HG03521 (cell line): ENCODE measurements at regions not wholly inside any gene's neighbourhood (a gene's known extent, or its start where the extent isn't known, plus 50 kb on each side); places are given as distances from the start of the nearest gene placed in this dataset.

Experiments used
- ATAC-seq: cut with Tn5 transposase; IDR thresholded peaks from one replicate; pipeline ENCODE4 v1.9.1; 2021; ENCODE audit warnings: mild to moderate bottlenecking, moderate library complexity; ENCODE audit not compliant: unreplicated experiment

- peak; percentile 52 for ATAC-seq
These were observed 737.5 kb upstream of the NDST4 start for GRCh38 chr4:115850799-115851509.

GRCh38 chr4:115844180-115844579, 730.8 kb upstream of the NDST4 start:
- no peak for ATAC-seq

DNA sequence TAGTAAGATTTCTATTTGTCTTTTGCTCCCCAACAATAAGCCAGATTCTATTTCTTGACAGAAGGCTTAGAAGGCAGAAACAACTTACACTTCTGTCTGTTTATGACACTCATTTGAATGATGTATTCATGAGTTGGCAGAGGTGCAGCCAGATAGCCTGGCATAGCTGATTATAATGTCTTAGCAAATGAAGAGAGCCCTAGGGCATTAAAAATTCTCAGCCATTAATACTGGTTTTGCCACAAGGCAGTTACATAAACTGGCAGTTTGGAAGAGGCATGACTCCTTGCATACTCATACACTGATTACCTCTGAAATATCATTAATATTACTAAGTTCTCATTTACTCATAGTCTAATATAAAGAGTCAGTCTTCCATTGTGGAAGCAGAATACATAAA, 728.5 kb upstream of the NDST4 start:
- no peak for ATAC-seq

DNA sequence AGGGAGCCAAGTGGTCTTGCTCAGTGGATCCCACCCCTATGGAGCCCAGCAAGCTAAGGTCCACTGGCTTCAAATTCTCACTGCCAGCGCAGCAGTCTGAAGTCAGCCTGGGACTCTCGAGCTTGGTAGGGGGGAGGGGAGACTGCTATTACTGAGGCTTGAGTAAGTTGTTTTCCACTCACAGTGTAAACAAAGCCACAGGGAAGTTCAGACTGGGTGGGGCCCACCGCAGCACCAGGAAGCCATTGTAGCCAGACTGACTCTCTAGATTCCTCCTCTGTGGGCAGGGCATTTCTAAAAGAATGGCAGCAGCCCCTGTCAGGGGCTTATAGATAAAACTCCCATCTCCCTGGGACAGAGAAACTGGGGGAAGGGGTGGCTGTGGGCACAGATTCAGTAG, 721.0 kb upstream of the NDST4 start:
- no peak for ATAC-seq

DNA sequence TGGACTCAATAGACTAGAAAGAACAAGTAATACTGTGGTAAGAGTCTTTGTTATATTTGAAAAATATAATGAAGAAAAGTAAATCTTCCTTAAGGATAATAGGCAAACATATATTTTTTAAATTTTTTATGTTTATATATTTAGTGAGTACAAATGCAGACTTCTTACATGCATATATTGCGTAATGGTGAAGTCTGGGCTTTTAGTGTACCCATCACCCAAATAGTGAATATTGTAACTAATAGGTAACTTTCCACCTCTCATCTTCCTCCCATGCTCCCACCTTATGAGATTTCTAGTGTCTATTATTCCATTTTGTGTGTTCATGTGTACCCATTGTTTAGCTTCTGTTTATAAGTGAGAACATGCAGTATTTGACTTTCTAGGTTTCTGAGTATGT, 711.2 kb upstream of the NDST4 start:
- ATAC-seq: no peak

GRCh38 chr4:115803825-115804224, 690.4 kb upstream of the NDST4 start:
- ATAC-seq: no peak

- ATAC-seq: no peak
These were observed 677.4 kb upstream of the NDST4 start for GRCh38 chr4:115790812-115791211.

DNA sequence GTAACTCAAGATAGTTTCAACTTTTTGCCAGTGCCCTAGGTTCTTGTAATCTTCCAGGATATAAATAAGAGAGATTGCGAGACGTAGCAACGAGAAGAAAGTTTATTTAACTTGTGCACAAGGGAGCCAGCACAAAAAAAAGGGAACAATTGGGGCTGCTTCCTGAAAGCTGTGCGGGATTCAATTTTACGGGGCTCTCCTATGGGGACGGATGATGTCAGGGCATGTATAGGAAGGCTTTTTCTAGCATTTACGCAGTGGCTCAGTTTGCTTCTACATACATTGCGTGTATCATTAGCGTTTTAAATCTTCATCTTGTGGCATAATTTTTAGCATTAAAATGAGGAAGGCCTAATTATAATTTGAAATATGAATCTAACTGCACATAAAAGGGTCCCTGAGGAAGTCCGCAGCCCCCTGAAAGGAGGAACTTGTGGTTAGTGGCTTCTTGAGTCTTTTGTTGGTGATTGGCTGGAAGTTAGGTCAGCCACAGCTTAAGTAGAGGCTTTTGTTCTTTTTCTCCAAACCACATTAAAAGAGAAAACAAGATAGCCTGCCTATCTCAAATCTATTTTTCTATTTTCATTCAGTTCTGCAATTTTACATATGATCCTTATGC, 668.2 kb upstream of the NDST4 start:
- no peak for ATAC-seq

GRCh38 chr4:115780835-115781234, 667.4 kb upstream of the NDST4 start:
- ATAC-seq: peak; percentile 74

DNA sequence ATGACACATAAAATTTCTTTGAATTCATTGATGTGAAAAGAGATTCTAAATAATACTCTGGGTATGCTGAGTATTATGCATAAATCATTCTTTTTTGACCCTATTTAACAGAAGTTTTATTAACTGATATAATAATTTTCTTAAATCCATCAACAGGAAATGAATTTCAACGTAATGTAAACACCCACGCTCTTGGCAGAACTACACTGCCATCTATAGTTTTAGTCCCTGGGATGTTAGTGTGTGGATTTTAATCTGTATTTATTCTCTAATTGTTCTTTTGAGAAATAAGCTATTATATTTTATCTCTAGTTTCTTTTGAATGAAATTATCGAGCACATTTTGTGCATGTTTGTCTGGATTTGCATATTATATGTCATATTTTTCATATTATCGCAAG, 666.8 kb upstream of the NDST4 start:
- no peak for ATAC-seq

- no peak for ATAC-seq
These were observed 656.7 kb upstream of the NDST4 start for GRCh38 chr4:115770046-115770543.

GRCh38 chr4:115769396-115769795, 656.0 kb upstream of the NDST4 start:
- ATAC-seq: no peak

DNA sequence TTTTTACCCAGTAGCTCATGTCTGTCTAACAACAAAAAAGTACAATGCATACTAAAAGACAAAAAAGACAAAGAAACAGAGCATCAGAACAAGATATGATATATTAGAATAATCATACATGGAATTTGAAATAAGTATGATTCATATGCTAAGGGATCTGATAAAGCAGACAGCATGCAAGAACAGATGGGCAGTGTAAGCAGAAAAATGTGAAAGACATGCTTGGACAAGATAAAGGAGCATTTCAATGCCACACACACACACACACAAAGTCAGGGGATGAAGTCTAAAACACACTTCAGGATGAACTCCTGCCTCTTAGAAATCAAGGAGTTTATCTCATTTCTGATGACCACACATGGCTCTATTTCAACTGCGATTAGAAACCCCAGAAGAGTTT, 649.6 kb upstream of the NDST4 start:
- ATAC-seq: no peak

DNA sequence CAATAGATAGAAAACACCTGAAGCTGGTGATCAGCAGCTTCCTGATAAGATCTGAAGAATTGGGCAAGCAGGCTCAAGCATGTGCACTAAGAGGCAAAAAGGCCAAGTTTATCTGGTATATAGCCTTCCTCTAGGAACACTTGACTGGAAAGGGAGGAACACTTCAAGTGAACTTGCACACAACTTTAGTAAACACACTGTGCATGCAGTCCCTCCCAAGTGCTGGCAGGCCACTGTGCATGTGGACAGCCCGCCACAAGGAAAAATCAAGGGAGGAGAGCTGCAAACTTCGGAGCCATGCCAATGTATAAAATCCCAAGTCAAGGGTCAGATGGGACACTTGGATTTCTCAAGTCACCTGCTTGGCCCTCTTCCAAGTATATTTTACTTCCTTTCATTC, 645.8 kb upstream of the NDST4 start:
- ATAC-seq: no peak

DNA sequence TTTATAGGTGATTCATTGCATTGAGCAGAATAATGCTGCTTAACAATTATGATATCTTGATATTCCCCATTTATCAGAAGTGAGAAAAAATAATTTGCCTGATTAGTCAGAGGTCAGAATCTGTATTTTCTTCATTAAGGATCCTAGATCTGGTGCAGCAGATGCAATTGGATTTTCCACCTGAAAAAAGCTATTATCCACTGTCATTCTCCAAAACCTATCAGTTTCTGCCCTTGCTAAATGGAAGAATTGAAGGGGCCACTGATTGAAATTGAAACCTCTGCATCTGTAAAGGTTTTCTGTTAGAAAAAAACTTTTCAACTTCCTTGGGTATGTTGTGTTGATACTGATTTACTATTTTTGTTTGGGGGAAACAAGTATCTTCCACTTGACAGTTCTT, 636.0 kb upstream of the NDST4 start:
- ATAC-seq: no peak

DNA sequence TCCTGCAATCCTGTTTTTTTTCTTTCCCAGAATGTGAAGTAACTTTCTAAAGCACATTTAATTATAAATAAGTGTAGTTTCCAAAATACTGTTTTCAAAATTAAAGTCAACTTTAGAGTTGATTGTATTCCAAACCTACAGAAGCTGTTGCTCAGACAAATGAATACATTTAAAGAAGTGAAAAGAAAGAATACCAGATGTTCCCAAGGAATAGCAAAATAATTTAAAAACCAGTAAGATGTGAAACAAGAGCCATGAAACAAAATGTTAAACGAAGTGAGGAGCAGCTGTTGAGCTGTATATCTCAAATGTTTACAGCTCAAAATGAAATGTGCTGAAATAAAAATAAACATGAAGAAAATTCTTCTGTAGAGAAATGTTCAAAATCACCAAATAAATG, 627.4 kb upstream of the NDST4 start:
- no peak for ATAC-seq

- no peak for ATAC-seq
These were observed 616.4 kb upstream of the NDST4 start for GRCh38 chr4:115729739-115730266.

- ATAC-seq: no peak
These were observed 610.2 kb upstream of the NDST4 start for GRCh38 chr4:115723621-115724020.

- ATAC-seq: no peak
These were observed 607.2 kb upstream of the NDST4 start for GRCh38 chr4:115720611-115721010.

GRCh38 chr4:115711575-115711974, 598.2 kb upstream of the NDST4 start:
- ATAC-seq: no peak

DNA sequence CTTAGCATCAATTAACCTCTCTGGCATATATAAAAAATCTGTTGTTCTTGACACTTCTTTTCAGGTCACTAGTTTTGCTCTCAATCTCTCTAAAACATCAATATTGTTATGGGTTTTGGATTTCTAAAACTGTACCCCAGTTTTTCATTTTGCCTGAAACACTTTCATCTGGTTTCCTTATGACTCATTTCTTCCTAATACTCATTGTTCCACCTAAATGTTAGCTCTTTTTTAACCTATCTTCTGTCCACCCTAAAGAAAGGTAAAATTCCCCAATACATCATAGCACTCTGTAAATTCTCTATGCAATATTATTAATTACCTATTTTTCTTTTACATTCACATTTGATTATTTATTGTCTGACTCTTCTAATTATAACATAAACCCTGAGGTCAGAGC, 575.5 kb upstream of the NDST4 start:
- ATAC-seq: no peak

DNA sequence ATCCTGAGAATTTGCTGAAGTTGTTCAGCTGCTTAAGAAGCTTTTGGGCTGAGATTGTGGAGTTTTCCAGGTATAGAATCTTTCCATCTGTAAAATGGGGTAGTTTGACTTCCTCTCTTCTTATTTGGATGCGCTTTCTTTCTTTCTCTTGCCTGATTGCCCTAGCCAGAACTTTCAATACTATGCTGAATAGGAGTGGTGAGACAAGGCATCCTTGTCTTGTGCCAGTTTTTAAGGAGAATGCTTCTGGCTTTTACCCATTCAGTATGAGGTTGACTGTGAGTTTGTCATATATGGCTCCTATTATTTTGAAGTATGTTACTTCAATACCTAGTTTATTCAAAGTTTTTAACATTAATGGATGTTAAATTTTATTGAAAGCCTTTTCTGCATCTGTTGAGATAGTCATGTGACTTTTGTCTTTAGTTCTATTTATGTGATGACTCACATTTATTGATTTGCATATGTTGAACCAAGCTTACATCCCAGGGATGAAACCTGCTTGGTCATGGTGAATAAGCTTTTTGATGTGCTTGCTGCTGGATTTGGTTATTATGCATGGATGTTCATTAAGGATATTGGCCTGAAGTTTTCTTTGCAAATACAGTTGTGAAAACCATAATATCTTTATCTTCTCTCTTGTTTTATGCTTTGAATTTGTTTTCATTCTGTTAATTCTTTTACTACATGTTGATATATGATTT, 573.8 kb upstream of the NDST4 start:
- ATAC-seq: no peak
